HG03565 (cell line): ENCODE measurements at regions not wholly inside any gene's neighbourhood (a gene's known extent, or its start where the extent isn't known, plus 50 kb on each side); places are given as distances from the start of the nearest gene placed in this dataset.
"Not testable (repeated sequence)": the region's sequence is repeated elsewhere in the genome, so short reads cannot be mapped to it uniquely, and the experiment has no call there.

Experiments used
- ATAC-seq: cut with Tn5 transposase; IDR thresholded peaks from one replicate; pipeline ENCODE4 v1.9.1; 2021; ENCODE audit warnings: mild to moderate bottlenecking, moderate library complexity; ENCODE audit not compliant: unreplicated experiment

DNA sequence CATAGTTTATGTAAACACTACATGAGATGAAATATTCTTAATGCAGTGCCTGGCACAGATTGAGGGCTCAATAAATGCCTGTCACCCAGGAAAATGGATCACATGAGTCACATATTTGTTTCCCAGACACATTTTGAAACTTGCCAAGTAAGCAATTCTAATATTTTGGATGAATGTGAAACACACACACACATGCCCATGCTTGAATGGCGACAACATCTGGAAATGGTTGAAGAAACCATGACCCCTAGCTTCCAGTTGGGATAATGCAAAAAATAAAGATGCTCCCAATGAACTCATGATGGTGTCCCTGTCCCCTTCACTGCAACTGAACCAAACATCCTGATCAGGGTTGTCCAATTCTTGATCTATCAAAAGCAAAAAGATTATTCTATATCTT lies 797.3 kb downstream of the XPNPEP1 start:
- no peak for ATAC-seq

DNA sequence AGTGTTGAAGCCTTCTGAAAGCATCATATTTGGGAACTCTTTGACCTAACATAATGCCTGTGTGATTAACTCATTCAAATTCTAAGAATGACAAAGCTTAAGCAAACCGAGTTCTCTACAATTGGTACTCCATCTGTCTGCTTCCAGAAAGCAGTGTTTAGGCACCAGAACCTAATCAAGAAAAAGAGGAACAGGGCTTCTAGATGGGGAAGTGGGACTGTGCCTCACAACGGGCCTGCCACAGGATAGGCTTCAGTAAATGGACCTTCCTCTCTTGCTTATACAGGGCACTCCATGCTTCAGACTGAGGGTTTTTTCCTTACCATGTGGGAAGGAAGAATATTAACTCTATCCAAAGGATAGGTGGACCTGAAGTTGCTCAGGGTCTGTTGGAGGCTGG lies 808.1 kb downstream of the XPNPEP1 start:
- ATAC-seq: no peak

DNA sequence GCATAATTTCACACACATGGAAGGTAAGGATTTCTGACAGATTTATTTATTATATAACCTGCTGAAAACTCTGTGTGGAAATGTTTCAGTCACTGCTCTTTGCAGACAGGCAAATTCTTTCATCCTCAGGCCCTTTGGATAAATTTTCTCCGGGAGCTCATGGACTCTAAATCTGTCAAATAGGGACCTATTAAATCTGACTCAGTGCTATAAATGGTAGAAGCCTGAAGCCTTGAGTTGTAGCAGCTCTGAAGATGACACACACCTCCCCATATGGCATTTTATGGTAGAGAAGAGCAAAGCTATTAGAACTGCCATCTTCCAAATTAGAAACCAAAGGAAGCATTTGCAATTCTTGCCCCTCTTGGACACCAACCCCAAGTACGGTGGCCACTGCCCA lies 808.7 kb downstream of the XPNPEP1 start:
- ATAC-seq: no peak

DNA sequence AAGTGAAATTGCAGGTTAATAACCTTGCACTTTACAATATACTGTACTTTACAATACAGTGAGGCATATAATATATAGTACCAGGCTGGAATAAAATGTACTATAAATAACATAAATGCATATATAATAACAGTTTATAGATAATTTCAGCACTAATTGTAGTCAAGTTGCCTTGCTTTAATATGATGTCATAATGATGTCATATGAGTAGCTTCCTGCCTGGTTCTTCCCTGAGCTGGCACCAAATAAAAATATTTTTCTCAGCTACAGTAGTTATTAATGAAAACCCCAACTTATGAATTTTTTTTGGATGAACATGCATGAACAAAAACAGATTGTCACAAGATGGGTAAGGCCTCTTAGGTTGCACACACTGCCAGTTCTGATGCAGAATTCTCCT lies 816.7 kb downstream of the XPNPEP1 start:
- no peak for ATAC-seq

DNA sequence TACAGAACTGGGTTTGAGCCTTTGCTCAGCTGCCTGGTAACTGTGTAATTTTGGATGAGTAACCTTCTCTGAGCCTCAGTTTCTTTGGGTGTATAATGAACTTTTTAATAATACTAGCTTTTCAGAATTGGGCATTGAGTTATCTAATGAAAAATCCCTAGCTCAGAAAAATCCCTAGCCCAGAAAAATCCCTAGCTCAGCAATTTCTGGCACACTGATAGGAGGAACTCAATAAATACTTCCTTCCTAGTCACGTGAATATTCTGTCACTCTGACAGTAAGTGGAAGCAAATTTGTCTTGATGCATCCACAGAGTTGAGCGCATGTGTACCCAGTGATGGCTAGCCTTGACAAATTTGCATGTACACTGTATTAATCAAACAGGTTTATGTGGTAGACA lies 817.6 kb downstream of the XPNPEP1 start:
- ATAC-seq: no peak

DNA sequence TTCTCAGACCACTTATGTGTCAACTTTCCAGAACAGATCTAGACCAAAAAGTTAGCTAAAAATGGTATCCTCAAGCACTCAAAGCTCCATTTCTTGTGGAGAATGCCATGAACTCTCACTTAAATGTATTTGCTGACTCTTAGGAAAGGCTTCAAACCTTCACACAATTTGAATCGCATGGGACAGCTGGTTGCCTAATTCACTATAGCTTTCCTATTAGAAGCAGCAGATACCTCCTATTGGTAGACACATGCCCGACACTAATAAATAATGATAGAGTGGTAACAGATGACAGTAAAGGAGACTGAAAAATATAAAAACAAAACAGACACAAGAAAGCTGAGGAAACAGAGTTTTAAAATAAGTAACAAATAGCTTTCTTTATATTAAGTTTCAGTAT lies 818.5 kb downstream of the XPNPEP1 start:
- no peak for ATAC-seq

DNA sequence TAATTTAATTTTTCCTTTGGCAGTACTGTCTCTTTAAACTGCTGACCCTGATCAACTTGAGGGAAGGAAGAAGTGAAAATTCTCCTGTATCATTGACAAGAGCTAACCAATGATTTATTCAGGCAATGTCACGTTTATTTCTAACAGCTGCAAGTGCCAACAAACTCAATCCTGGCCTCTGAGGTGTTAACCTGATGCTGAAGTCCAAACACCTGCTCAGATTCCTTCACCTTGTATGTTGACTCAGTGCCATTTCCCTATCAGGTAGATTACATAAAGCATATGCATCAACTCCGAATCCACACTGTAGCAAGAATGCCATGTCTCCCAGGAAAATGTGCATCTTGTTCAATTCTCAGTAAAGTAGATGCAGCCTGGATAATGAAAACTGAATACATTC lies 820.0 kb downstream of the XPNPEP1 start:
- ATAC-seq: no peak

DNA sequence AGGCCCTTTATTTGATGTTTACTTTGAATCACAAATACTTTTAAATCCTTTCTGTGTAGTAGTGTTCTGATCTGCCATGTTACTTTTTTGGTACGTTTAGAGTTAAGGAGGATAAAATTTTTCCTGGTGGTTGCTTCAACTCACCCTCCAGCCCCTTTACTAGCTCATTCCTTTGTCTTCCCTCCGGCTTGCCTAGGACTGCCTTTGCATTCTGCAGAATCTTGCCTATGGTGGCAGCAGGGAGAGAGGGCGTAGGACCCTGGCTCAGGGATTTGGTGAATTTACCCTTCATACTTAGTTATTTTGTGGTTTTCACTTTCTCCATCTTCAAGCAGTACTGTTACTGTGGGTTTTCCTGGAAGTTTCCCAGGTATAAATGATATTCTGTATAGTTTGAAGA lies 833.5 kb downstream of the XPNPEP1 start:
- ATAC-seq: no peak

DNA sequence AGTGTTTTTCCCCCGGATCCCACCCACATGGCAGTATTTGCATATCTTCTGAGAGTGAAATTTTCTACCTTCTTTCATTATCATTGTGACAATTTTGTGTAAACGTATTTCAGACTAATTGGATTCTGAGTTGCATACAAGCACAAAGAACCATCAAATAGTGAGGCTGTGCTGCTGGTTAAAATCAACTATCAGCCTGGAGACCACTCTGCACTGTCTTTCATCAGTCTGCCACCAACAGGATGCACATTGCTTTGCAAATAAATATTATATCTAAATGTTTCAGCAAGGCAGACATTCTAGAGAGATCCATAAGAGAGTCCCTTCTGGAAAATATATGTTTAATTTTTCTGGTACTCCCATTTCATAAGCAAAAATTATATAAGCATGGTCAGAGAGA lies 851.8 kb downstream of the XPNPEP1 start:
- ATAC-seq: no peak

DNA sequence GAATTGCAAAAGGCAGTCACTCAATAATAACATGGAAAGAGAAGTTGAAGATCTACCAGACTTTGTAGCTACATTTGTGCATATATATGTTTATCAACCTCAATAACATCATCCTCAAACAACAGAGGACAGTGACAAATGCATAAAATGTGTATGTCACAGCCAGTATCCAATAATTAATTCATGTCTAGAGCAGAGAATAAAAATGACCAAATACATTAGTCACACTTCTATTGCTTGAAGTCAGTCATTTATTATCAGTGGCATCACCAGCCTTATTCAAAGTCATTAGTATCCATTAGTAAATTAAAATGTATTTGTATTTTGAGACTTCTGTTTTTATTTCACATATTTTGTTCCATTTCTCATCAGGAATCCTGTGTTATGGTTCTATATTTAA lies 852.8 kb downstream of the XPNPEP1 start:
- ATAC-seq: no peak

DNA sequence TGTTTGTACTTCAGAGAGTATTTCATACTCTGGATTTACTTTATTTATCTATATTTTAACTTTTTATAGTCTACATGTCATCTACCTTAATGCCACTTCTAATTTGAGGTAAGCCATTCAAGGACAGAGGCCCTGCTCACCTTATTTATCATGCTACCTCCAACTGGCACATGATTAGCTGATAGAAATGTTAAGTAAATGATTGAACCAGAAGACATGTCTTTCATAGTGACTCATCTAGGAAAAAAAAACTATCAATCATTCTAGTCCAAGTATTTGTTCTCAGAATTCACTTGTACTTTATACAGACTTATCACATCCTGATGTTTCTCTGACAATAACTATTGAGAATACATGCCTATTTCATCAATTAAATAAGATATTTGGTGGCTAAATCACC lies 856.3 kb downstream of the XPNPEP1 start:
- no peak for ATAC-seq

DNA sequence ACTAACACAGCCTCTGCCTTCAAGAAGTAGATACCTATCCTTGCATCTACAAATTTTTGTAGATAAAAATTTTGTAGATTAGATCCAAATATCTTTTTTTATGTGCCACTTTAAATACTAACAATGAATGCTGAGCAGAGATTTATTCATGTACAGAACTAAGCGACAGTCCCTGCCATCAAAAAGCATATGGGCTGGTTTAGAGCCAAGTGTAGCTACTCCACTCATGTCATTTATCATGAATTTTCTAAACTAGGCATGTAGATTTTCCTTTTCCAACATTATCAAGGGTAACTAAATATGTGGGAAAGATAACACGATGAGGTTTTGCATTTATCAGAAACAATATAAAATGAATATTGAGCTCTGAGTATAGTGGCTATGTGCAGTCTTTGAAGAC lies 857.5 kb downstream of the XPNPEP1 start:
- ATAC-seq: no peak

DNA sequence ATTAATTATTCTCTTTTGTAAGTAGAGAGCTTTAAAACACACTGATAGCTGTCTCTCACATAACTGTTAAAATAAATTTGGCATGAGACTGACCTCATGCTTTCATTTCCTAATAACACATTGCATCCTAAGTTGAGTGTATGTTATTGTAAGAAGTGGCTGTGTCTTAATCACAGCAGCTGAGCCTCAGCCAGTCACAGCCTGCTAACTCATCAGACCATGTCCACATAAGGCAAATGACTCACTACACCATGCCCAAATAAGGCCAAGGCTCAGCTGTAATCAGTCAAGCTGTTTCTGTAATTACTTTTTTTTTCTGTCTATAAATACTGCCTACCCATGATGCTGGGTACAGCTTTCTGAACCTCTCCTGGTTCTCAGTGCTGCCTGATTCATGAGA lies 860.9 kb downstream of the XPNPEP1 start:
- peak; percentile 92 for ATAC-seq

DNA sequence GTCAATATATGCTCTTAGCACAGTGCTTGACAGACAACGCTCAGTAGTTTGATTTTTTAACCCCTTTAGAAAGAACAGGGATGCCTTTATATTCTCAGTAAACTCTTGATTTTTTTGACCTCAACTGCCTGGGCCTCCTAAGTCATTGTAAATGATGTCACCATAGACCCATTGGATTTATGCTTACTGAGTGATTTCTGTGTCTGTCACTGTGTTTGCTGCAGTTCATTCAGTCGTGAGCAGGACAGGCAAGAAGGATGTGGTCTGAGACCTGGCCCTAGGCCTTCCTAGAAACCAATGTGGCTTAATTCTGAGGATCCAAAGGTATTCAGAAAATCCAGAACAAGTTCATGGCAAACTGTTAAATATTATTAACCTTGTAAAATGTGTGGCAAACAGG lies 868.1 kb downstream of the XPNPEP1 start:
- ATAC-seq: no peak

DNA sequence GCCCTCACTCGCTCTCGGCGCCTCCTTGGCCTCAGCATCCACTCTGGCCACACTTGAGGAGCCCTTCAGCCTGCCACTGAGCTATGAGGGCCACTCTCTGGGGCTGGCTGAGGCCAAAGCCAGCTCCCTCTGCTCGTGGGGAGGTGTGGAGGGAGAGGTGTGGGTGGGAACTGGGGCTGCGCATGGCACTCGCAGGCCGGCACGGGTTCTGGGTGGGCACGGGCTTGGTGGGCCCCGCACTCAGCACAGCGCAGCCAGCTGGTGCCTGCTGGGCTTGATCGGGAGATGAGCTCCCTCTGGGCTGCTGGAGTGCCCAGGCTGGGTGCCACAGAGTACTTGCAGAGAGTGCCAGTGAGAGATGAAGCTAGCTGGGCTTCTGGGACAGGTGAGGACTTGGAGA lies 875.5 kb downstream of the XPNPEP1 start:
- no peak for ATAC-seq

DNA sequence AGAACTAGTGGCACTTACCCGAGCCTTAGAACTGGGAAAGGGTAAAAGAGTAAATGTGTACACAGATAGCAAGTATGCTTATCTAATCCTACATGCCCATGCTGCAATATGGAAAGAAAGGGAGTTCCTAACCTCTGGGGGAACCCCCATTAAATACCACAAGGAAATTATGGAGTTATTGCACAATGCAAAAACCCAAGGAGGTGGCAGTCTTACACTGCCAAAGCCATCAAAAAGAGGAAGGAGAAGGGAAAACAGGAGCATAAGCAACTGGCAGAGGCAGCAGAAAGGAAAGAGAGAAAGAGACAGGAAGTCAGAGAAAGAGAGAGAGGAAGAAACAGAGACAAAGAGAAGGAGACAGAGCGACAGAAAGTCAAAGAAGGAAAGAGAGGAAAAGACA lies 876.9 kb downstream of the XPNPEP1 start:
- not testable (repeated sequence) for ATAC-seq

DNA sequence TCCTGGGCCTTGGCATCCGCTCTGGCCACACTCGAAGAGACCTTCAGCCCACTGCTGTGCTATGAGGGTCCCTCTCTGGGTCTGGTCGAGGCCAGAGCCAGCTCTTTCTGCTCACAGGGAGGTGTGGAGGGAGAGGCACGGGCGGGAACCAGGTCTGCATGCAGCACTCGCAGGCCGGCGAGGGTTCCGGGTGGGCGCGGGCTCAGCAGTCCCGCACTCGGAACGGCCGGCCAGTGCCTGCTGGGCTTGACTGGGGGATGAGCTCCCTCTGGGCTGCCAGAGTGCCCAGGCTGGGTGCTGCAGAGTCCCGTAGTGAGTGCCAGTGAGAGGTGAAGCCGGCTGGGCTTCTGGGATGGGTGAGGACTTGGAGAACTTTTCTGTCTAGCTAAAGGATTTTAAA lies 882.7 kb downstream of the XPNPEP1 start:
- no peak for ATAC-seq

DNA sequence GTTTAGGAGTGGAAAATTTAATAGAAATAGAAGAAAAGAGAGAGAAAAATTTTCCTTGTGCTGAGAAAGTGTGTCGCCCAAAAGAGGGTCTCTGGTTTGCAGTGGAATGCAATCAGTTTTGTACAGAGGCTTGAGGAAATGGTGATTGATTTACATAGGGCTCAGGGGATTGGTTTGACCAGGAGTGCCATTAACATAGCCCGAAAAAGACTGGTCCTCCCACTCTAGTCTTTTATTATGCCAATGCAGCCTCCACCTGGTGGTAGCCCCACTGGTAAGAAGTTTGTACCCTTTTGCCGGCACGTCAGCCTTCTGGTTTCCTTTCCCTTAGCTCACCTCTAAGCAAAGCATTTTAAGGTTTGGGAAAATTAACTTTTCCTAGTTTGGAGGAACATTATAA lies 885.3 kb downstream of the XPNPEP1 start:
- no peak for ATAC-seq

DNA sequence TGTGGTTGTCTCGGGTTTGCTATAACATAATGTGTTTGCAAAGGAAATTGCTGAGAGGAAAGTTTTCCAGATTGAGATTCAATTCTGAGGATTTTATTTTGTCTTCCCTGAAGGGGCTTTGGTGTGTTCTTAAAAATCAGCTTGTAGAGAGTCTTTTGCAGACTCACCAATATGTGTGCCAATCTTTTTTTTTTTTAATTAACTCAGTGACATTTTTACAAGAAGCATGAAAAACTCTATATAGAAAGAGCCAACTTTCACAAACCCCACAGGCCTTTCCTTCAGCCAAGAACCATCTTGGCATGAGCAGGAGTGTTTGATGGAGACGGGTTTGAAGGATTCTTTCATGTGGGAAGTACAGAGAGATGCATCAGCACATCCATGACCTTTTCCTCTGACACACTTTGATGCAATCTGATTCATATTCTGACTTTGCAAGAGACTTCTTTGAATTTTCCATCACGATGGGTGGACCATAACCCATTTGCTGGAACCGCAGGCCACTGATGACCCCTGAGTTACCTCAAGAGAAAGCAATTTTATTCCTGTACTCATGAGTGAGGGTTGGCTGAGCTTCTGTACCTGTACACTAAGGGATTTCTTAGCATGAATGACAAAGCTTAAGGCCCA lies 892.6 kb downstream of the XPNPEP1 start:
- ATAC-seq: no peak

DNA sequence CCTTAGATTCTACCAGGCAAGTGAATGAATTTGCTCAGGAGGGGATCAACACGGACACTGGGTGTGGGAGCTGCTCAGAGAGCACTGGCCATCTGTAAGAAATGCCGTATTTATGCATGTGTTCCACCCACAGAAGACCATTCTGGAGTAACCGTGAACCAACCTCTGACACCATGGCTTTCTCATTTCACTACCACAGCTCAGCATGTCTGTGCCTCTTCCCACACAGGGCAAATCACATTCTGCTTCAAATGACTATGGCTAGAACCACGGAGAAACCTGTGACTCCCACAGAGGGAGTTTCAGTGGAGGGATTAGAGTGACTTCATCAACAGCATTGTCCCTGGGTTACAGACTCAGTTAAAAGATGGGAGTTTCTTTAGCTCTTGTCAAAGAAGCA lies 893.4 kb downstream of the XPNPEP1 start:
- ATAC-seq: peak; percentile 55

DNA sequence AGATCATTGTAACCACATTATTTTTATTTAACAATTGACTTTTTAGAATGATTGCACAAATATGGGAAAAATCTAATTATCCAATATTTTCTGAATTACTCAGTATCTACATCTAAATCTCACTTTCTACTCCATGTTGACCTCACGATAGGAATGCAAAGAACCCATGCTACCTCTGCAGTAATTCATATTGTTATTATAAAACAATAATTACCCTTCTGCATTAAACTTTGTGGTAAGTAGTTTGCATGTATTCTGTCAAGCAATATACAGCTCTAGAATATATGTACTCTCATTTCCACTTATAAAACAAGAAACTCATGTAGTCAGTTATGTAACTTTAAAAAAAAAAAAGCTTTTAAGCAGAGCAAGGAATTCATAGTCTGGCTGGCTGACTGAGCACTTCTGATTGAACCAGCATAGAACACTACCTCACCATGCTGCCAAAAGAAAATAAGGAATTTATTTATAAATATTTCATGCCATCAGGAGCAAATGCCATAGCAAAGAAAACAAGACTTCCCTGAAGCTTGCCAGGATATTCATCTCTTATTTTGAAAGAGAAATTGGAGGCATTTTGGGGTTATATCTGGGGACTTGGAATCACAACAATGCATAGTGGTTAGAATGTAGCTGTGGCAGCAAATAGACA lies 895.7 kb downstream of the XPNPEP1 start:
- no peak for ATAC-seq

DNA sequence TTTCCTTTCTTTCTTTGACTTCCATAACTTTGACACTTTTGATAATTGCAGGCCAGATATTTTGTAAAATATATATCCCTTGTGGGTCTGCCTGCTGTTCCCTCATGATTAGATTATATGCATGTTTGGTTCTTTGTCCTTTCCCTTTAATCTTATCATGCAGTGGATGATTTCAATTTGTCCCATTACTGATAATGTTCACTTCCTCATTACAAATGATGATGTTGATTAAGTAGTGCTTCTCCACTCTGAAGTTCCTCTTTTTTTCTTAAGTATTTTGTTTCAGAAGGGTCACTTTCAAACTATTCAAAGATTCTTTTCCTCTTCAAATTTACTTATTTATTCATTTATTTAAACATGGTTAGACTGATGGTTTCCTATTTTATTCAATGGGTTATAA lies 898.1 kb downstream of the XPNPEP1 start:
- no peak for ATAC-seq

DNA sequence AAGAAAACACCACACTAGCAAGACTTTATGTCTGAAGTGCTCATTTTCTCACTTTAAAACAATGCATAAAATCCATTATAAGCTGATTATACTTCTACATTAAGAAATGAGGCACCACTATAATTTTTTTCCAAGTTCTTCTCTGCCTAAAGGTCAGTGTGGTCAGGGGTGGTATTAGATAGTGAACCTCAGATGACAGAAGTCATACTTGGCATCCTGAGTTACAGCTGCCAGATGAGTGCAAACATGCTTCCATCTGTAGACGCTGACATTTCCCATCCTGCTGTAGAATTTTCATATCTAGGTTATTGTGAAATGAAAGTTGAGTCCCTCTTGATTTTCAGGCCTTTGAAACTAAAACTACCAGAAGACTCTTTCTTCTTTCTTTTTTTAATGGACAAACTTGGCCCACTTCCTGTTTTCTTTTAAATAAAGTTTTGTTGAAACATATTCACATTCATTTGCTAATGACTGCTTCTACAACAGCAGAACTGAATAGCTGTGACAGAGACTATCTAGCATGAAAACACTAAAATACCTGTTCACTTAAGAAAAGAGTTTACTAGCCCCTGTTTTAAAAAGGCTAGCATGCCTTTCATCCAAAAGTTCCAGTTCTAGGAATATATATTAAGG lies 900.8 kb downstream of the XPNPEP1 start:
- no peak for ATAC-seq
